GM21576 (cell line): ENCODE measurements at regions not wholly inside any gene's neighbourhood (a gene's known extent, or its start where the extent isn't known, plus 50 kb on each side); places are given as distances from the start of the nearest gene placed in this dataset.
"Not testable (repeated sequence)": the region's sequence is repeated elsewhere in the genome, so short reads cannot be mapped to it uniquely, and the experiment has no call there.

Experiments used
- ATAC-seq: cut with Tn5 transposase; IDR thresholded peaks from one replicate; pipeline ENCODE4 v1.9.1; 2021; ENCODE audit warnings: mild to moderate bottlenecking, moderate library complexity; ENCODE audit not compliant: unreplicated experiment

DNA sequence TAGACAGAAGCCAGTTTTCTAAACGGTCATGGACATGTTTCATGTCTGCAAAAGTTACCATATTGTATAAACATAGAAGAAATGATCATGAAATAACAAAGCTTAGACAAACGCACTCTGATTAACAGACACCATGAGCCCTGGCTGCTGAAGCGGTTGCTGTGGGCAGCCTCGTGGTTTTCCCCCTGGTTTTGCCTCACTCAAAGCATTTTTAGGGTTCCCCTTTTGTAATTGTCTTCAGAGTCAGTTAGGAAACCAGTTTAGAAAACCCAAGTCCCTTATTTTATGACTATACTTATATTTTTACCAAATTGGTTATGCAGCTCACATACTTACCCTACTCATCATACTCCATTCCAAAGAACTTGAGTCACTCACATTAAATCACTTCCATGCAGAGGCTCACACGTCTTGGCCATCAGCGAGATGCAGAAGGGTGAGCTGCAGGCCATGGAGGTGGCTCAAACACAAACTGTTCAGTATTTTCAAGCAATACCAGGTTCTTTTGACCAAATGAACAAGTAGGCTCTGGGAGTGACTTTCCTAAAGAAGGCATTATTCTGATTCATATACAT is 105.6 kb upstream of the SALL3 start:
- ATAC-seq = no peak

DNA sequence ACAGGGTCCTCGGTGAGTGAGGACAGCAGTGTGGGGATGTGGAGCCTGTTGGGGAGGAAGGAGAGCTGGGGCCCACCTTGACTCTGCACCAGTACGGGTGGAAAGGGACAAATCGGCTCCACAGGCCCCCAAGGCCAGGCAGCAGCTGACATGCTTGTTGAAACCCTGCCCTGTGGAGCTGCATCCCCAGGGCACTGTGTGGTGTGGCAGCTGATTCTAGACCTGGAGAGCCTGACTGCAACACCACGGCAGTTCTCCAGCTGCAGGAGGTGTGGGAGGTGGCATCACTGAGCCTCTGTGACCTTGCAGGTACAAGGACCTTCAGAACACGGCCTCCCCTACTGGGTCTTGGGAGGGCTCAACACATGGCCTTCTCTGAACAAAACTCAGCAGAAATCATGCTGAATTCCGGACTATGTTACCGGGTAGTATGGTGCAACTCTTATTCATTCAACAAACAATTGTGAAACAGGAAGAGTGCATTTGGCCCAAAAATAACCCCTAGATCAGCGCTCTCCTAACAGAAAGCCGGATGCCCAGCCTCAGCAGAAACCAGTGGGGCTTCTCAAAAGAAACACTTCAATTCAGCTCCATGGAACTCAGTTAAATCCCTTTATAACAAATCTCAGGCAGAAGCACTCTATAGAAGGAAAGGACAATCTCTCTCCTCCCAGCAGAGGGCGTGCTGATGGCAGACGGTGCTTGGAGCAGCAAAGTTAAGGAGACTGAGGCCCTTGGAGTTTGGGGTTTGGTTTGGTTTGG is 104.4 kb upstream of the SALL3 start:
- ATAC-seq = no peak

DNA sequence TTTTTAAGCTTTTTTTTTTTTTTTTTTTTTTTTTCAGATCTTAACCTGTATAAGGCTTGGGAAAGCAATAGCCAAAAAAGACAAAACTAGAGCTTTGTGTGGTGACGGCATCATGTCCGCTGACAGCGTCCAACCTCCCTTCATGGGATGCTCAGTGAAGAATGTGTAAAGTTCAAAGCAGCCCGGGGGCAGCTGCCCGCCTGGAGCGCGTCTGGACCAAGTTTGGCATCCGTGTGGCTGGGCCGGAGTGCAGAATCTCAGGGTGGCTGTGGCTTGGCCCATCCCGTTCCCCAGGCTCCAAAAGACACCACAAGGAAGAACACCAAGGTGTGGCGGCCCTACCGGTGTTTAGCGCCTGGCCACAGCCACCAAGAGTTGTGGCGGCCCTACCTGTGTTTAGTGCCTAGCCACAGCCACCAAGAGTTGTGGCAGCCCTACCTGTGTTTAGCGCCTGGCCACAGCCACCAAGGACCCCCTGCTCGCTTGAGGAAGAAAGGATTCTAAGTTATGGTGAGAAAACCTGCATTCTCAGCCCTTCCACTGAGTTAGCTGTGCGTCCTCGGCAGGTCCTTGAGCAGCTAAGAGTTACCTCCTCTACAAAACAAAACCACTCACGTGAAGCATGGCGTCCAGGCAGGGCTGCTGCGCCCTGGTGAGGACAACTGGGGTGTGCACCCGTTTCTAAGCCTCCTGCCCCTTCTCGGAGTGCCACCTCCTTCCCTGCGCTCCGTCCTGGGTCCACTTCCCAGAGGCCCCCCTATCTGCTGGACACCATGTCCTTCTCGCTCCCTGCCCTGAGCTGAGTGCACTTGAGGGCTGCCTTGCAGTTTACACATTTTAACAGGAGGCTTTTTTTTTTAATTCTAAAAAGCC is 103.6 kb upstream of the SALL3 start:
- ATAC-seq = no peak

DNA sequence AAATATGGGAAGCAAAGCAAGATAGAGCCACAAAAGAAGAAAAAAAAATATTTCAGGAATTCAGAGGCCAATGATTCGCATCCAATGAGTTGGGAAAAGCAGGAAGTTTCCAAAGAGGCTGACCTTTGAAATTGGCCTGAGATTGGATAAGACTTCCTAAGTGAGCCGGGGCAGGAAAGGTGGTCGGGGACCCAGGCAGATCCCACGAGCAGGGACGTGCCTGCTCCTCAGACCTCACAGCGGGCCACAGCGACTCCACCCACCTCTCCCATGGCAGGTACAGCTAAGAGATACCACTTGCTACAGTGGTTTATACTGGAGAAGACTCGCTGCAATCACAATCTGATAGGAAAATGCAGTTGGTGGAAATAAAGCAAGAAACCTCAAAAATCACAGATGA is 102.8 kb upstream of the SALL3 start:
- no peak for ATAC-seq

DNA sequence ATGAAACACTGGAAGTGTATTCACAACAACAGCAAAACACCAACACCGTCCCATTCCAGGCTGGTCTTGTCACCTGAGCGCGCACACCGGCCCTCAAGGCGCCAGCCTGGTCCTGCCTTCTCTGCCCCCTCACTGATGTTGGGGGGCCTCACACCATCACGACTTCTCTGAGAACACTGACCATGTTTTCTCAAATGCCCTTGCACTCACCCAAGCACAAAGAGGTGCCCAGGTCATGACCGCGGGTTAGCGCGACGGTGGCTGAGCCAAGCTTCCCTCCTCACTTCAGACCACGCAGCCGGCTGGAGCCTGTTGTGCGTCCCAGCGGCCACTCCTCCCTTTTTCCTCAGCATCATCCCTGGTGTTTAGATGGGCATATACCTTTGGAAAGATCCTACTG is 101.3 kb upstream of the SALL3 start:
- ATAC-seq = no peak

DNA sequence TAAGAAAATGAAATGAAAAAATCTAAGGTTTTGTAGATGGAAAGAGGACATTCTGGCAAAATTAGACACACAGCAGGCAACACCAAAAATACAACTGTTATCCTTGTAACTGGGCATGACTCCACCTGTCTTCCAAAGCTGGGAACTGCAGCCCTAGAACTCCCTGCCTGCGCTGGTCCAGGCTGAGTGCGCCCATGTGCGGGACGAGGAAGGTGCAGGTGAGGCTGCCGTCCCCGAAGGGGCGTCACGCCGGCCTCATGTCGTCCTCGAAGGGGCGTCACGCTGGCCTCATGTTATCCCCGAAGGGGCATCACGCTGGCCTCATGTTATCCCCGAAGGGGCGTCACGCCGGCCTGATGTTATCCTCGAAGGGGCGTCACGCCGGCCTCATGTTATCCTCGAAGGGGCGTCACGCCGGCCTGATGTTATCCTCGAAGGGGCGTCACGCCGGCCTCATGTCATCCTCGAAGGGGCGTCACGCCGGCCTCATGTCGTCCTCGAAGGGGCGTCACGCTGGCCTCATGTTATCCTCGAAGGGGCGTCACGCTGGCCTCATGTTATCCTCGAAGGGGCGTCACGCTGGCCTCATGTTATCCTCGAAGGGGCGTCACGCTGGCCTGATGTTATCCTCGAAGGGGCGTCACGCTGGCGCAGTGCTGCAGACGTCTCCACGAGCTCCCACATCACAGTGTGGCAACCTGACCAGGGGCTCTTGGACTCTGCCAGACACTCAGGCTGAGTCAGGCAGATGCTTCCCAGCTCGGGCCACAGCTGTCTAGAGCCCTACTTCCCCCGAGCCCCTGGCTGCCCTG is 100.3 kb upstream of the SALL3 start:
- not testable (repeated sequence) for ATAC-seq

DNA sequence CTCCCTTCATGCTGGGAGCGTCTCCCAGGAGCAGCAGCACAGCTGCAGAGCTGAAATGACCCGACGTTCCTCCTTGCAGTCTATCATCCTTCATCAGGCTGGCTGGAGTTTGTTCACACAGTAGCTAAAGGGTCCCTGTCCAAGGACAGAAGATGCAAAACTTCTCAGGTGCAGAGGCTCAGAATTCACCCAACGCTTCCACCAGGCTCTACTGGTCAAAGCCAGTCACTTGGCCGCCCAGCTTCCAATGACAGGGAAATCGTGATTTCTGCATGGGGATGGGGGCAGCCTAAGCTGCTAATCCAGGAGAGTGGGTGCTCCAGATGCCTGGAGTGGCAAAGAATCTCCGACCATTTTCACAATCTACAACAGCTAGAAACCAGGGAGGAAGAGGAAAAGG is 97.0 kb upstream of the SALL3 start:
- ATAC-seq = no peak

DNA sequence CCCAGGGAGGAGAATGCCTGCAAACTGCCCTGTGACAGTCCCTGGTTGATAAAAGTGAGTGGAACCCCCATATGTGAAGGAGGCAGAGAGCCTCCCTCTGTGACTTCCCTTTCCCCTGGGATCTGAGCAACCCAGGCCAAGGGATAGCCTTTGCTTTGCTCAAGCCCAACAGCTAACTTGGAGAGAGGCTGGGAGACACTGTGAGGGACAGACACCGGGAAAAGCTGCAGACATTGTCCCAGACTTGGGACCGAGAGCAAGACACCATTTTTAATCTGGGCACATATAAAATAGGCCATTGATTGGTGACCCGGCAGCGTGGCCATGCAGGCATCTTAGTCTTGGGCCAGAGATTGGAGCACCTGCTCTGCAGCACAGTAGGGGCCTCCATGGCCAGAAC is 96.1 kb upstream of the SALL3 start:
- ATAC-seq = no peak

DNA sequence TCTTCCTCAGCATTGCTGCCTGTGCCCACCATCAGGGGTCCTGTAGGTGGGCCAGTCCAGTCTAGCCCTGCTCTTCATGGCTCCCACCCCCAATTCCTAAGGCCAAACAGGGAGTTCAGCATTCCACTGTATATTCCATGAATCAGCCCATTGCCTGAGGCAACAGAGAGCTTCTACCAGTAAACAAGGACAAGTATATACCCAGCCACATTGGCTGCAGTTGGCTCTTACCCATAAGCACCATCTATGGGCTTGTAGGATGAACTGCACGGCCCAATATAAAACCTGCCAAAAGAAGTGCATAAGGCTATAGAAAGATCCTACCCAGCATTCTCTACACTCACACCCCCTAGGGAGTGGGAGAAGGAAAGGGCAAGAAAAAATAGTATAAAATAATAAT is 95.1 kb upstream of the SALL3 start:
- ATAC-seq = no peak

DNA sequence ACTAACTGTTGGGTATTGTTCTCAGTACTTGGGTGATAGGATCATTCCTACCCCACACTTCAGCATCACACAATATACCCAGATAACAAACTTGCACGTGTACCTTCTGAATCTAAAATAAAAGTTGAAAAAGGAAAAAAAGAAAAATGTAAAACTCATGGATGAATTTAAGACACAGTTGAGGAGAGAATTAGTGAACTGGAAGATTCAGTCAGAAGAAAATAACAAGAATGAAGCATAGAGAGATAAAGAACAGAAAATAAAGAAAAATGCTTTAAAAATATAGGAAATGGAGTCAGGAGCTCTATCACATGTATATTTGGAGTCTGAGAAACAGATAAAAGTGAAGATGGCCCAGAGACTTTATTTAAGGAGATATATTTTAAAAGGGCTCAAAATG is 90.4 kb upstream of the SALL3 start:
- ATAC-seq = no peak

DNA sequence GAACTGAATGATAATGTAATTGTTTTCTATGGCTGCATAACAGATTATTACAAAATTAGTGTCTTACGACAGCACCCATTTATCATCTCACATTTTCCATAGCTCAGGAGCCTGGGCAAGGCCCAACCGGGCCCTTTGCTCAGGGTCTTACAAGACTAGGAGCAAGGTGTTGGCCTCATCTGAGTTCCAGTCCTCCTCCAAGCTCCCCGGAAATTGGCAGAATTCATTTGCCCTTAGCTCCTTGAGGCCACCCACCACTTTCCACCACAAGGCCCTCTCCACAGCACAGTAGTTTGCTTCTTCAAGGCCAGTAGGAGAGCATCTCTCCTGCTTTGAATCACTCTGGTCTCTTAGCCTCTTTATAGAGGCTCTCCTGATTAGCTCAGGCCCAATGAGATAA is 89.2 kb upstream of the SALL3 start:
- no peak for ATAC-seq

DNA sequence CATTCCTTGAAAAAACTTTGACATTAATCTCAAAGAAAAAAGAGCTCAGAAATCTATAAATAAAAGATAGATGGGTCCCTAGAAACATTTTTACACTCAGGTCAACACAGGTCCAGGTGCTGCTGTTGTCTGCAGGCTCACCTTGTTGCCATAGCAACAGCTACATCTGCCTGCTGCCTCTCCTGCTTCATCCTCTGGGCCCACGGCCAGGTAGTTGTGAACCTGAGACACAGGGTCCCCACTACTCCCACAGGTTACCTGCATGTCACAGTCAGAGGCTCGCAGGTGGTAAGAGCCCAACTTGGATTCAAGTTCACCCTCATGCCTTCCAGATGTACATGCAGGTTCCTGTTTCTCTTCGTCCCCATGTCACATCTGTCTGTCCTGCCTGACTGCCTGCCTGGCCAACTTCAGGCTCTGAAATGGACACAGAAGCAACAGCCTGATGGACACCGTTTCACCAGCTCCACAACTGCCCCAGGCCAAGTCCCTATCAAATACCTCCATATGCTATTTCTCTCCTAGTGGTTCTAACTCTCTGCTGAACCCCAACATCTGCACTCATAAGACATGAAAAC is 88.3 kb upstream of the SALL3 start:
- no peak for ATAC-seq

DNA sequence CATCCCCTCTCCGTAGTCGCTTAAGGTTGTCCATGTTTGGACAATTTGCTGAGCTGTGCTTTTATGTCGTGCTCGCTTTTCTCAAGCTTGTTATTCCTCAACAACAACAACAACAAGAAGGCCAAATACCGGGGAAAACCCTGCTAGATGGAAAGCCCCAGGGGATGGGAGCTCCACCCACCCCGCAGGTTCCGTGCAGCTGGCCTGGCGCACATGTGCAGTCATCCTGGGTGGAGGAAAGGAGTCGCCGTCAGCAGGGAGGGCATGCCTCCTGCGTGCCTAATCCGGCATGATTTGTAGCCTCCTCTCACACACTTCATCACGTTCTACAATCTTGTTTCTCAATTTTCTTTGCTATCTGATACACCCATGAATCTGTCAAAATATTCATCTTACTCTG is 87.4 kb upstream of the SALL3 start:
- ATAC-seq = no peak

DNA sequence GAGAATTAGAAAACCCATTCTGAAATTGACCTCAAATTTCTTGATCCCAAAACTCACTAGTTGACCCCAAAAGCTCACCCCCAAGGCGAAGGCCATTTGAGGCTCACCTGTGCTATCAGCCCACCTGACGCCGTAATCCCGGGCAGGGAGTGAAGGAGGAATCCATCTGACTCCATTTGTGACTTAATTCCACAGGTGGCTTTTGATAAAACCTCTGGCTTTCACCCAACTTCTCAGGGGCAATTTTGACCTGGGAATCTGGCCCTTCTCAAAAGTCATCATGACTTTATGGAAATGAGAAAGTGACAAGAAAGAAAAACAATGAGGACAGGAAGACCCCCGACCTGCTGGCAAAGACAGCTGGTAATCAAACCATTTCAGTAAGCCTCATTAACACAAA is 86.9 kb upstream of the SALL3 start:
- ATAC-seq = no peak

DNA sequence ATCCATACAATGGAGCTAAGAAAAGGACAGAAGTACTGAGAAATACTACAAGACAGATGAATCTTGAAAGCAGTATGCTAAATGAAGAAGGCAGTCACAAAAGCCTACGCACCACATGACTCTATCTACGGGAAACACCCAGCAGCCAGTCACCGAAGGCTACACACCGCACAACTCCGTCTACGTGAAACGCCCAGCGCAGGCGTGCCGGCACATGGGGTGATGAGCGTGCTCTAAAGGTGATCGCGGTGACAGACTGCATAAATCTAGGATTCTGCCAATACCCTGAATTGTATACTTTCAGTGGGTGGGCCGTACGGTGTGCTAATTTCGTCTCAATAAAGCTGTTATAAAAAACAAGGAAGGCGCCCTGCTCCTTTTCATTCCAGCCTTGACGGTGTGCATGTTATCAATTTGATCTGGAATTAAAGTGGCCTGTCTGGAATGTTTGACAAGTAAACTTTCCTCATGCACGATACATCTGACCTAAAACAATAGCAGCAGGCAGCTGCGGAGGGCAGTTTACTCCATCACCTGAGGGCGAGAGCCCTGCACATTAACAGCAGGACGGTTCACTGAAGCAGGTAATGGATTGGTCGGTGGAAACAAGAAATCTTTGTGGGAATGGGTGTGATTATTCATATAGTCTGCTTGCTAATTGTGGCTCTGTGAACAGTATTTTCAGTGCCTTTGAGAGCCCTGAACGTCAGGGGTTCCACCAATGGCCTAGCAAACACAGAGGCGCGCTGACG is 86.2 kb upstream of the SALL3 start:
- ATAC-seq = no peak

DNA sequence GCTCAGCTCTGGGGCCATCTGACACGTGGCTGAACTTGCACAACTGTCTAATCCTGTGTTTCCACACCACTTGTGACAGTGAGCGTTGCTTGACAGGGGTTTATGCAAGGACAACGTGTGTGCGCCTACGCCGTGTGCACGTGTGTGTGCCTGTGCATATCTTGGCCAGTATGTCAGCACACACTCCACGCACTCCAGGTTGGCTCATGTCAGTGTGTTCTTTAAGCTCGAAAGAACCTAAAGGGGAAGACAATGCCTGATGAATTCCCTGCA is 85.6 kb upstream of the SALL3 start:
- no peak for ATAC-seq

DNA sequence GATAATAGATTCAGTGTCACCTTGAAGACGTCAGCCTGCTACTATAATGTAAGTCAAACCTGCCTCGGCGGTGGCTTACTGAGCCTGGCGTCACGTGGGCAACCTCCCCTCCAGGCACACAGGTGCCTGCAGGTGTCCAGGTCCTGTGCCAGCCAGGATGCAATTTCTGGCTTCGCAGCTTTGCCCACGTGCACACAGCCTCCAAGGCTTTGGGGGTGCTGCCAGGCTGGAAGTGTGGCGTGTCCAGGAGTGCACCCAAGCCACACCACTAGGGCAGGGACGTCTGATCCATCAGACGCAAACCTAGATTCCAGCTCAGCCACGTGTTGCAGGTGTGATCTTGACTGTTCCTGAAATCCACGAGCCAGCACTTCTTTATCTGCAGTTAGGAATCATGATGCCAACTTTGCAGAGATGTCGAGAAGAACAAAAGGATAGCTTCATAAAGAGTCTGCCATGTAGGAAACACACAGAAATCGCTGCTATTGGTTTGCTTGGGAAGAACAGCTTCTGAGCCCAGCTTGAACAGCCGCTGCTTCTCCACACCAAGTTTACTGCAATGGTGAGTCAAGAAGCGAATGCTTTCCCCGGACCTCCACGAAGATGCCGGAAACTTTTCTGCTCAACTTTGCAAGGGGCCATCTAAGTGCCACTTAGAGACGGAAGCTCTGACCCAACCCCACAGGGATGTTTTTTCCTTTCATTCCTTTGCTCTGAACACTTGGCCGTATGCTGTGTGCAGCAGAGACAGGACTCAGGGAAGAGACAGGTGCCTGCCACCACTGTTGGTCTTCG is 84.2 kb upstream of the SALL3 start:
- no peak for ATAC-seq

DNA sequence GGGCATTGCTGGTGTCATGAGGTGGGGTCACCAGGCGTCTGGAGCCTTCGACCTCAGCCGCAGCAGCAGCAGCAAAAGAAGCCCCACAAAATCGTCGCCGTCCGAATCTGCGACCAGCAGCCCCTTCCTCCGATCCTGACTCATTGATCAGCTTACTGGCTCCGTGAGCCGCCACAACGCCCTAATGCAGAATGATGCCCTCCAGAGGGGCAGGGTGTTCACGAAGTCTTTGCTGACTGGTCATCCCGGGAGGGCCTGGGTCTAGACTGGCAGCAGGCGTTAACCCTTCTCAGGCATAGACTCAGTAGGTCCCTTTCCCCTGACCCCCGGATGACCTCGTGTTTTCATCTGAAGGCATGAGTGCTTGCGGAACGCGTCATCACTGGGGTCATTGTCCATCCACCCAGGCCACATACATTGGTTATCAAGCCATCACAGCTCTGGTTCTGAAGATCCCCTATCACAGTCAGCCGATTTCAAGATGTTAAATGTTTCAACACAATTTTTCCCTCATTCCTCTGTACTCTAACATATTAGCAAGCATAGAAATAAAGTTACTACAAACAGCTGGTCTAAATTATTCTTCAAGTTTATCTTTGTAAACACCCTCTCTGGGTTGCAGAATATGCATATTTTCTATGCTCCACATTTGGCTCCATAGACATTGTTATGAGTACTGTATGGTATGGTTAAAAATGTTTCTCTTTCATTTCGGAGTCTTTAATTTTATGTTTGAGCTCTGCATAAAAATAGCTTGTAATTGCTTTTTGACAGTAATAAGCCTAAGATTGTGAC is 83.3 kb upstream of the SALL3 start:
- no peak for ATAC-seq

DNA sequence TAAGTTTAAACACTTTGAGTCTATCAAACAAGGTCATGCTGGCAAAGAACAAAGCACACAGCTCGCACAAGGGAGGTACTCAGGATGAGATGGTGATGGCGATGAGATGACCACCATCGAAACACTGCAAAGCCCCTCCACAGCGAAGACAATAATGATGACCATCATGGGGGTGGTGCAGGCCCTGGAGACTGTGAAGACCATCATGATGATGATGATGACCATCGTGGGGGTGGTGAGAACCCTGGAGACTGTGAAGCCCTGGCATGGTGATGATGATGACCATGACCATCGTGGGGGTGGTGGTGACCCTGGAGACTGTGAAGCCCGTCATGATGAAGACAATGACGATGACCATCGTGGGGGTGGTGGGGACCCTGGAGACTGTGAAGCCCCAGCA is 81.6 kb upstream of the SALL3 start:
- ATAC-seq = no peak
